ENCODE measurements at regions not wholly inside any gene's neighbourhood (a gene's known extent, or its start where the extent isn't known, plus 50 kb on each side); places are given as distances from the start of the nearest gene placed in this dataset.

DNA sequence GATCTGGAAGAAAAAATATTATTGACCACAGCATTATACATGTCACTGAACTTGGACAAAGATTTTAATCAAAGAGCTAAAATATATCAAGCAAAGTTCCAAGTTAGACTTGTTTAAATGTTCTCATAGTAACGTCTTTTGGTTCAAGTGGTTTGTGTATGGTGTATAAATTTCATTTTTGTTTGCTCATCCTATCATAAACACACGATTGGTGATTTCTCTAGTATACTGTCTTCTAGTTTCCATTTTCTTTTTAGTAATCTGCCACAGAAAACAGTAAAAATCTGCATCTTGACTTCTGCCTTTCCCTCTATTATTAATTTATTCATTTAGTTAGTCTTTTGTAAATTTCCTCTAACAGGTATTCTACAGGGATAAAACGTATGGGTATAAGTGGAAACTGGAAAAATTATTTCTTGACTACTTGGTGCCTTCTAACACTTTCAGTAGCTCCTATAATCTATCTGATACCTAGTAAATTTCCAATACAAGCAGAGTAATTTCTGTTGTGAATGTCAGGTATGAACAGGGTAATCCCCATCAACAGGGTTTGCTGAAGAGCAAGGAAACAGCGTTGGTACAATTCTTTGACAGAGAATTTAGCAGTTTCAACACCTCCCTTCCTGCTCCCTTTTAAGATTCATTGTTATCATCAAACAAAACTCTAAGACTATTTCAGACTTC, 268.0 kb downstream of the PTPRC start:
- no peak for DNase-seq

DNA sequence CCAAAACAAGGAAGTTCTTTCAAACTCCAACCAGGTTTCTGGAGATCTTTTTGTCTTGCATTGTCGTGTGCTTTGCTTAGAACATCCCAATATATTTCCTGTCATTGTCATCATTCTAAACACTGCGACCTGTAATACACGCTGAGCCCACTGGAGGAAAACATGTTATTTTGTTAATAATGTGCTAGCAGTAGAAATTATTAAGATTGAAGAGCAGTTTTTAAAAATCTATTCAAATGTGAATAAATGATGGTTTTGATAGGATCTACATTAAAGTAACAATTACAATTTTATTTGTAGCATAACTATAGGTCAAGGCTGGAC, 268.5 kb downstream of the PTPRC start:
- DNase-seq: no peak

DNA sequence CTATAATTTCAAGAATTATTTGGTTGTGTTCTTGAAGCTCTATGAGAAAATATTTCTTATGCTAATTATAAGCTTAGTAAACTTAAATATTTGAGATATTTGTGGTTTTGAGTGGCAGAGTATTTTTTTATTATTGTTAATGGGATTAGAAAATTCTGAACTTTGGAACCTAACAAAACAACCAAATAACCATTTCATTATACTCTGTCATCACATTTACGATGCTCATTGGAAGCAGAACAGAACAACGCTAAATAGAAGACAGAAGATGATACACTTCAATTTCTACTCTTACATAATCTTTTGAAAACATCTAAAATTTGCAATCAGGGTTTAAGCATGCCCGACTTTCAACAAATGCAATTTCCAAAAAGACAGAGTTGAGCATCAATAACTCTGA, 270.2 kb downstream of the PTPRC start:
- peak; percentile 27 for DNase-seq

DNA sequence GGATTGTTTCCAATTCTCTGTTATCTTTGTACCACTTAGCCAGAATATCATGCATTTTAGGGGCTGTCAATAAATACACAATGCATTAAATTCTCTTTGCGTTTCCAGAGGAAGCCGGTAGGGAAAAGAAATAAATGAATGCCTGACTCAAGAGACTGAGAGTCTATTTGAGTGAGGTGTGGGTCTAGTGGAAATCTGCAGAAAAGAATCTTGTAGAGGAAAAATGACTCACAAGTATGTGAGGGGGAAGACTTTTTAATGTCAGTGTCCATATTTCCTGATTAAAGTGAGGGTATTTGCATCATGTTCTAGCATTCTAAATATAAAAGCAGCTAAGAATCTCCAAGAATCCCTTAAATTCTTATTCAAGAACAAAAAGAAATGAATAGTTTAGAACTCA, 271.1 kb downstream of the PTPRC start:
- peak; percentile 77 for DNase-seq

DNA sequence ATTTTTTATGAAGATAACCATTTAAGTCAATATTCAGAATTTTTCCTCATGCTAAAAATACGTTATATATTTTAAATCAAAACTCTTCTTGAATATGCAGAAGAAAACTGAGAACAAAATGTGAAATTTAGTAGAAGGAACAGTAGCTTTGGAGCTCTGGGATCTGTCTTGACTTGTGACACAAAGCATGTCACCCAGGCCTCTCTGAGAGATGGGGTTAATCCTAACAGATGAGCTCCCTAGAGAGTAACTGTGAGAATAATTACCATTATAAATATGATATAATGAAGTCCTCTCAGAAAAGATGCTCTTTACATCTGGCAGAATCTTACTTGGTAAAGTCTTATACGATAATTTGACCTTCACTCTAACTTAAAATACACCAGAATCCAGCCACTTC, 272.0 kb downstream of the PTPRC start:
- DNase-seq: no peak

DNA sequence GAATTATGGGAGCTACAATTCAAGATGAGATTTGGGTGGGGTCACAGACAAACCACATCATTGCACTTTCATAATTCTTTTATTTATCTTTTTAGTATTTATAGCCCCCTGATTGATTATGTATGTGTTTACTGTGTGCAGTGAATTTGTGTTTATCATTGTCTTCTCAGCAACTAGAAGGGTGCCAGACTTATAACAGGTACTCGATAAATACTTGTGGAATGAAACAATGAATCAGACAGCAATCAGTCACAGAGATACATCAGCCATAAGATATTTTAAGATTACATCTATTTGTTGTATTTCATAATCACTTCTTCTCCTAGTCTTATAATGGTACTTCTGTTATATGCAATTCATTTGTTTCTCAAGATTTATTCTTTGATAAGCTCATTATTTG, 273.2 kb downstream of the PTPRC start:
- DNase-seq: no peak

DNA sequence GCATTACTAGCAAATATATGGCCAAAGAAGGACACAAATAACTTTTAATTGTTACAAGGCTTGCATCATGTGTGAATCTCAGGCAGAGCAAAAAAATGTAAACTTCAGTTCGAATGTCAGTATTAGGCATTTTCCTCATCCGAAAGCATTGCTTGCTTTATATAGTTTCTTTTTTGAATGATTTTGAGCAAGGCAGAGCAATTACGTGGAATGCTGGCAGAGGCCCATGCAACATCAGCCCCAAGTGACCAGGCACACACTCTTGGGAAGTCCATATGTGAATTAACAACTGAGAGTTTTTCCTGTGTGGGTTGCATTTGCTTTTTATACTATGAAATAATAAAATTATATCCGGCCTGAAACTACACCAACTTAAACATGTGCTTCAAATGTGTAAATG, 274.8 kb downstream of the PTPRC start:
- peak; percentile 68 for DNase-seq

DNA sequence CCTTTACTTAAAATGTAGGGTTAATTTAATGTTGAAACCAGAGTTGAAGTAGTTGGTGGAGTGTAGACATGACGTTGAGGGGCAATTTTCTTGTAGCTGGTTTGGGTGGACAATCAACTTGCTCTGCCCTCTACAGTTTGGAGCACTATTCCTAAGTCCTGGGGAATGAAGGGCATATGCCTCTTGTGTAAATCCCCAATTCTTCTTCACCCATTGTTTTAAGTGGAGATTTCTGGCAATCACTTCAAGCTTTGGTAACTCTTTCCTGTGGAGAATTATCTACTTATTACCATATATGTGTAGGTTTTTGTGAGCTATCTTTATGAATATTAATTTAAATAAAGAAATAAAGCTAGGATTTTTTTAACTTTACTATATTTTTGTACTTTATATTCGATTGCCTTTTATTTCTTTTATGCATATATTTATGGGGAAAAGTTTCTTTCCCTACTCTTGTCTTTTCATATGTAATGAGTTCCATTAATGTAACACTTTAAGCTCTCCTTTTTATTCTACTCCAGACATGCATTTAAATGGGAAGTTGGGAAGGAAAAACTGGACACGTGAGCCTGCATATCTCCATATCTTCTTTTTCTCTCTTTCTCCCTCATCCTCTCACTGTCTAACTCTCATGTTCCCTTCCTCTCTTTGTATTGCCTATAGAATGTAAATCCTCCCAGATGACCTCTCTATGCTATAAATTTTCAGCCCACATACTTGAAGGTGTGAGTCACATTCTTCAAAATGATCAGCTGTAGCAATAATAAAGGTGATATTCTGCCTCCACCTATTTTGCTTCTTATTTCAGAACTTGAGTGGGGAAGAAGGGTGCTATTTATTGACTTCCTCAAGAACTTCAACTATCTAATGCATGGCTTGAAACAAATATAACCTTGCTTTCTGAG, 276.7 kb downstream of the PTPRC start:
- DNase-seq: no peak

DNA sequence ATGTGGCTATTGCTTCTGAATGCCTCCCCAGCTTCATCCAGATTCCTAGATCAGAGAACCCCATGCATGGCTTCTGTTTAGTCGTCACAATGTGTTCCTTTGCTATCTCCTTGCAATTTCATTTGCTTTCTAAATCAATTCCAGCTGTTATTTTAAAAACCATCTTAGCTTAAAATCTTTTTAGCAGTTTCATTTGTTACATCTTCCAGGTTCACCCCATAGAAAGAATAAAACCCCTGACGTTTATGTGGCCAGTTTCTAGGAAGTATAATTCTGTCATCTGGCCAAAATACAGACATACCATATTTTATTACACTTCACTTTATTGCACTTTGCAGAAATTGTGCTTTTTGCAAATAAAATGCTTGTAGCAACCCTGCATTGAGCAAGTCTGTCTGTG, 278.4 kb downstream of the PTPRC start:
- DNase-seq: no peak

DNA sequence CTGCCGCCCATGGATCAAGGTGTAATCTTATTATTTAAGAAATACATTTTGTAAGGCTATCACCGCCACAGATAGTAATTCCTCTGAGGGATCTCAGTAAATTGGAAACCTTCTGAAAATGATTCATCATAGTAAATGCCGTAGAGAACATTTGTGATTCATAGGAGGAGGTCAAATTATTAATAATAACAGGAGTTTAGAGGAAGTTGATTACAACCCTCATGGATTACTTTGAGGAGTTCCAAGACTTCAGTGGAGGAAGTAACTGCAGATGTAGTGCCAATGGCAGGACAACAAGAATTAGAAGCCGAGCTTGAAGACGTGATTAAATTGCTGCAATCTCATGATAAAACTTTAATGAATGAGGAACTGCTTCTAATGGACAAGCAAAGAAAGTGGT, 280.1 kb downstream of the PTPRC start:
- no peak for DNase-seq

DNA sequence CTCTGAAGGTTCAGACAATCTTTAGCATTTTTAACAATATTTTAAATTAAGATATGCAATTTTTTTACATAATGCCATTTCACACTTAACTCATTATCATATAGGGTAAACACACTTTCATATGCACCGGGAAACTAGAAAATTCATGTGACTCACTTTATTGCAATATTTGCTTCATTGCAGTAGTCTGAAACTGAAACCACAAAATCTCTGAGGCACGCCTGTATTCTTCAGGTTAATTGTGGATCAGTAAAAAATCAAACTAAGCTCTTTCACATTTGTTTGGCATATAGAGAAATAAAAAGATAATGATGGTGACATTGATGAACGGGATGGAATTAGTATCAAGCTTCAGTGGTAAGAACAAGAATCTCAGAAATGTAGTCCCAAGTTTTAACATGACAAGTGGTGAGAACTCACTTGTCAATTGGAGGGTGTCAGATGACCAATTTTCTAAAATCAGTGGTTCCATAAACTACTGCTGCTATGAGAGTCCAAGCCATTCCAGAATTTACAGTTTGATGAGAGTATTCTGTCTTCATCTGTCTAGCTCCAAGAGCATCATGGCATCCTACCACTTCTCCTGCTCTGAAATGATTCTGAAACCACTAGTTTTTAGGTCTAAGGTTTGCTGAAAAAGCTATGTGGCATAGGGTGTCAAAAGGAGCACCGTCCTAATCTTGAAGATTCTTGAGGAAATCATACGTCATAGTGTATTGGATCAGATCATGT, 281.0 kb downstream of the PTPRC start:
- no peak for DNase-seq

DNA sequence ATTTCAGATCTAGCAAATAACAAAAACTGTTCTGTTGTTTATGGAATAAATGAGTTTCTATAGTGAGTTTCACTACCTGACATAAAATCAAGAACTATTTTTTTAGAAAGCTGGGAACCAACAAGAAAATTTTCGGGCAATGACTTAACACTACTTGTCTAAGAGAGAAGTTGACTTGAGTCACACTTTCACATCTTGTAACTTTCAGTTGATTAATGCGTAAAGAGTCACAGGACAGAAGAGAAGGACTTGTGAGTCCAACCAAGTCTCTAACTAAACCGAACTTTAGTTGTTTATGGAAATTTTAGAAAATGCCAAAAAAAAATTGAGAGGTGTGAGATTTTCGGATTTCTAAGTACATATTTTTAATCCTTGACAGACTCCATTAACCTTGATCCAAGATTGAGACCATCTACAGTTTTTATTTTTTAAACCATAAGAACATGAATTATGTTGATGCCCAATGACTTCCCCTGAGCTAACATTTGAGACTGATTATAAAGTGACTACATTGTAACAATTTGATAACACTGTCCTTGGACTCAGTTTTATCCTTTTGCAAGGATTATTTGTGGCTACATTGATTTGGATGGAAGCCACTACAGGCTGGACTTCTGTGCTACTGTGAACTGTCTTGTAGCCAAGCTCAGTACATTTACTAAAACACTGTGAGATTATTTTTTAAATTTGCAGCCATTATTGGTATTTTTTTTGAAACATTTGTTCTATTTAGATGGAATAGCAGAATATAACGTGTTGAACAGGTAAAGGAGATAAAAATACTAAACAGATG, 284.0 kb downstream of the PTPRC start:
- no peak for DNase-seq

DNA sequence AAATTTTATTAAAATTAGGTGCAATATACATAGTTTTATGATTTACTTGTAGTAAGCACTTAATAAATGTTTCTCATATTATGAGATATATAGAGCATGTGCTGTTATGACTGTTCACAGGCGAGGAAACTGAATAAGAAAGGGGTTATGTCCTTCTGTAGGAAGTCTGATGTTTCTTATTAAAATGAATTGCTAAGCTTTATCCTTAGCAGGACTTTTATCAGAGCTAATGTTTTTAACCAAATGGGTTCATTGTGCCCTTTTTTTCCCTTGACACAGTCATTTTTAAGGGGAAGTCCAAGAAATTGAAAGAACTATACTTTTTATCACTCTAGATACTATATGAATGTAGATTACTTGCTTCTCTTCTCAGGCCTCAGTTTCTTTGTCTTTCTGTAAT, 285.2 kb downstream of the PTPRC start:
- no peak for DNase-seq

DNA sequence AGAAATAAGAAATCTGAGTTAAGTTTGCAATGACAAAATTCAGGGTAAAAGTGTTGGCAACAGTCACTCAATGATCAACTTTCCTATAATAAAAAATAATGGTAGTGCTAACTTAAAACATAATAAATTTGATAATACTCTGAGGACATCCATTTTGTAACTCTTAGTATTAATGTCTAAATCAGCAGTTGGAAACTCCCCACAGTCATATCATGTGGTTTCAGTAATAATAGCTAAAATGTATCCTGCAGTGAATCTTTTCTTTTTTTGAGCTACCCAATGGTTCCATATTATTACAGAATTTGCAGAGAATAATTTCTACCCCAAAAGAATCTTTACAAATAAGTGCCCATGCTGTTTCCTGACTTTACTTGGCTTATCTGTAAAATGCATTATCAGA, 286.7 kb downstream of the PTPRC start:
- no peak for DNase-seq

DNA sequence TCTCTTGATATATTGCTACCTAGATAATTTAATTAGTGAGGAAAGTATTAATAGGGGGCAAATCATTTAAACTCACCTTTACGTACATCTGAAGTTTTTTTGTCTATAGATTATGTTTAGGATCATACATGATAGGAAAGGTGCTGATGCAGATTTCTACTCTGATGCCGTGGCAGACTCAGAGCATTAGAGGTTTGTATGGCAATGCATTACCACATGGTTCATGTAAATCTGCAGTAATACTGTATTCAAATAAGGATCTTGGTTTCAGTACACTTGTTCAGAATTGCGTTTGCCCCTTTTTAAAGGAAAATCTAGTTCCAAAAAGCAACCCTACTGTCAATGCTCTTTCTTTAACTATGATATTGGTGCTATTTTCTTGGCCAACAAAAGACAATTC, 288.3 kb downstream of the PTPRC start:
- DNase-seq: no peak

DNA sequence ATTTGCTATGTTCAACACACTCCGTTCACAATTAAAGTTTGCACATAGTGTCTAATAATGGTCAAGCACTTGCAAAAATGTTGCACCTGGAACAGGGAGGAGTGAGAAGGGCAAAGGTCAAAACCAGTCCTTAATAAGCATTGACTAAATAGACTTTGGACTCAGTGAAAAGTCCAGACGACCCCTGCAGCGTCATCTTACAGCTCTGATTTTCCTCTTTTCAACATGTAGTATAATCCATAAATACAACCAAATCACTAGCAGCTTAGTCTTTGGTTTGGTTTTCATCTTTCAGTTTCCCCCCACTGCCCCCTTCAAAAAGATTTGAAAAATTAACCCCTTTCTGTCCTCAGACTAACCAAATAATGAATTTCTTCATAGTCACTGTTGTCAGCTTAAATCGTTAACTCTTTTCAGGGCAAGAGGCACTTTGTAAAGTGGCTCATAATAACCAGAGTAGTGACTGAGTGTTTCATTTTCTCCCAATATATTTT, 290.3 kb downstream of the PTPRC start:
- DNase-seq: no peak

DNA sequence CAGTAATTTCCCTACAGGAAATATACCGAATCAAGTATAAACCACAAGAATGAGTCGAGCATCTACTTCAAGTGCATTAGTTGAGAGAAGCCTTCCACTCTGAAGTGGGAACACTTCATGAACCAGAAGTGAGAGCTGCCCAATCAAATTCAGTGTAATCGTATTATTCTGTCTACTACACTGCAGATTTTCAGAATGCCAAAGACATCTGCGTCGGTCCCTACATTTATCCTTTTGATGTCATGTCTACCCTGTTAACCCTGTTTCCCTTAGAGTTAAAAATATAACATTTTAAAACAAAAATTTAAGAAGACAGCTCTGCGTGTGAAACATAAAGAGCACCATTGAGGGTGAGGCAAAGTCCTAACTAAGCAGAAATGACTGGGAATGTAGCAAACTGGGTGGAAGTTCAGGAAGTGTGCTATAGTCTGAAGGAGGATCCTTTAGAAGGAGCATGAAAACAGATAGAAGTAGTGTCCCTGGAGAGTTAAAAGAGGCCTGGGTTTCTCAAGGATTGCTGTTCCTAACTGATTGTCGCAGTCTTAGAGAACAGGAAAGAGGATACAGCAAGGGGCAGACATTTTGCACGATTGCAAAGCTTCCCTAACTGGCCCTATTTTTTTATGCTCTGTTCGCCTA, 291.2 kb downstream of the PTPRC start:
- peak; percentile 66 for DNase-seq

DNA sequence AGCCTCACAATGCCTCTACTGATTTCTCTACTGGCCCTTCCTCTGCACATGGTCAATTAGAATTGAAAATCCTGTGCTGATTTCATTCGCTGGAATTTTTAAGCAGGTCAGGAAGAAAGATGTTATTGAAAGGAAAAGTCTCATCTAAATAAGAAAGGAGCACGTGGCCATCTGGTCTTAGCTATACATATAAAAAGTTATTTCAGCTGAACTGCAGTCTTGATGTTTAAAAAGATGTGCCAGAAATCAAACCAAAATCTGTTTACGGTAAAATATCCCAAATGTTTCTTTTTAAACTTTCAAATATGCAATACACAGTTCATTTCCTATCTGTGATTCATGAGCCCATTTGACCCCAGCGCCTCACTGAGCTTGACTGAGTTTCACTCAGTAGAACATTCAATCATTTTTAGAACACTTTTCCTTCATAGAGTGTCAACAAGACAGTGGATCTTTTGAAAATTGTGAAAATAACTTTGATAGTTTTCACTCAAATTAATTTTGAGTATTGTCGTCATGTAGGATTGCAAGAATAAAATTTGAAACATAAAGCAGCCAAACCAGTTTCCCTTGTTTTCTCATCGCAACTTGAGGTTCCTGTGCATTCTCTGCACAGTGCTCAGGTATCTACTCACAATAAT, 293.6 kb downstream of the PTPRC start:
- peak; percentile 21 for DNase-seq

DNA sequence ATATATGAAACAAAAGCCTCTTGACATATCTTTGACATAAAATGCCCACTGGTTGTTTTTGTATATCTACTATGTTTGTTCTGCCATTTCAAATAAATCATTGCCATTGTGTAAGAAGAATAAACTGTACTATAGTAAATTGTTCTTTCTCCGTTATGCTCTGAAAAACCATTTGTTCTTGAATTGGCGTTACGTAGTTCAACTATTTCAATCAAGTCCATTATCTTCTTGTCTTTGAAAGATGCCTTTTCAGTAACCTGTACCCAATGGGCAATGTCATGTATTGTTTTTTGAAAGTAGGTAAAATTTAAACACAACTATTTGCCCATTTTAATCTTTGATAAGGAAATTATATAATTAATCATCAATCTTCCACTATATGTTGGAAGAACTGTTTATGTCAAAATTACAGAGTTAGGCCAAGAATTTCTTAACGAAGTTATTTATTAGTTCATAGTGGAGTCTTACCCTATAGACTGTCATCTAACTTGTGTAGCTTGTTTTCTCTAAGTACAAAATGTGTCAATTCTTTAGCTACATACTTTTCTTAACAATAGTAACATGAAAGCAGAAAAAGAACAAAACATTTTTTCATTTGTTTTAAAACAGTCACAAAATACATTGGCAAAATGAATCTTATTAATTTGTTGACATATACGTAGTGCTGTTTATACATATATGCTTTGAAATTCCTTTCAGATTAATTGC, 294.8 kb downstream of the PTPRC start:
- DNase-seq: no peak

DNA sequence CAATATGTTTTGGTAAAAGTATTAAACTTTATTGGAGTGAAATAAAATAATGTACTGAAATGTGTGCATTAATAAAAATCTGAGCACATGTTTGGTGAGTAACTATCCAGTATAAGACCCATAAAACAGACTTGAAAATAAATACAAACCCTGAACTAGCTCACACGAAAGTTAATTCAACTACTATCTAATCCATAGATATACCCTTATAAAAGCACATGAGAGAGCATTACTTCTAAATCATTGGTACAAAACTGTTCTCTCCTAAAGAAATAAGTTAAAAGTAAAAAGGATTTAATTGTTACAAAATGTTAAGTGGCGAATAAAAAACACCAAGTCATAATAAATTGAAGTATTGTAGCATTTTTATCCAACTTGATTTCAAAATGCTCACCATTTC, 295.6 kb downstream of the PTPRC start:
- no peak for DNase-seq

DNA sequence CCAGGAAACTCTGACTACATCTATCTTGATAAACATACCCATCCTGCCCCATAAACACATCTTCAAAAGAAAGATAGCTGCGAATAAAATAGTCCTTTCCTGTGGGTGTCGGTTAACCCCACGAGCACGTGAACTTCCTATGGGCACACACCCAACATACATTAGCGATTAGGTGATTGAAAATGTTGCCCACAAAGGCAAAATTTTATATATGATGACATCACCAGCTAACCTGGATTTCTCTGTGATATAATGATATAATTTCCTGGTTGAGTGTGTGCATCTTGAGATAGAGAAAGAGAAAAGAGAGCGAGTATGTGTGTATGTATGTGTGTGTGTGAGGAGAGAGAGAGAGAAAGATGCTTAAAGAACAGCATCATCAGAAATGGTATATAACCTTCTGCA, 296.1 kb downstream of the PTPRC start:
- peak; percentile 47 for DNase-seq

Measured in fibroblast of skin of right biceps (primary cell).